ENCODE measurements at regions not wholly inside any gene's neighbourhood (a gene's known extent, or its start where the extent isn't known, plus 50 kb on each side); places are given as distances from the start of the nearest gene placed in this dataset.
"Not testable (repeated sequence)": the region's sequence is repeated elsewhere in the genome, so short reads cannot be mapped to it uniquely, and the experiment has no call there.

GRCh38 chr14:27559848-27560247, 962.0 kb upstream of the NOVA1 start:
- no peaks in the 10 kb centered on the region for H3K9me3 ChIP-seq (ENCODE audit: control insufficient read depth, insufficient read depth, low read length)
- no peak overlapping the region for H3K9ac ChIP-seq (ENCODE audit: low read depth, low read length)
- H3K36me3 ChIP-seq (ENCODE audit: control insufficient read depth, insufficient read depth, low read length): no peaks in the 10 kb centered on the region
- no peaks in the 10 kb centered on the region for H3K4me1 ChIP-seq (ENCODE audit: control insufficient read depth, insufficient read depth, low read length)
- no peak overlapping the region for H3K4me3 ChIP-seq (ENCODE audit: low read depth, low read length)
- no peaks in the 10 kb centered on the region for H3K27me3 ChIP-seq (ENCODE audit: control insufficient read depth, insufficient read depth, low read length)

DNA sequence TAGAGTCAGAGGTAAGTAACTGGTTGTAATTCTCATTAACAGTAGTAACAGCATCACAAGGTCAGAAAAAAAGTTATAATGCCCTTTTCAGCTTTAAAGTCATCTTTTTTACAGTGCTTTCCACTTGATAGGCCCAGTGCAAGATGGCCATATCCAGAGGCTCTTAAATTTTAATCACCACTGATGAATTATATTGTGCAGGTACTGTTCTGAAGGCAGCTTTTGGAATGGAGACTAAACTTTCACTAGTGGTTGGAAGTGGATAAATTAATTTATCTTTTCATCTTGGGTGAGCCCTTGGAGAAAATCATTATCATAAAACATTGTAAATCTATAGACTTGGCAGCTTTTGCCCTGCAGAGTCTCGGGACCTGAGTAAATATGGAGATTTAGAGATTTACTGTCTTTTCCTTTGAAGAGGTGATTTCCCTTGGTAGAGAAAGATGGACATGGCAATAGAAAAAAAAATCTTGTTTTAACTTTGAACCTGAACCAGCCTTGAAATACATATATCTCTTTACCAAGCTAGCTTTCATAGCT, 969.1 kb upstream of the NOVA1 start:
- H3K4me1 ChIP-seq (ENCODE audit: control insufficient read depth, insufficient read depth, low read length): no peaks in the 10 kb centered on the region
- no peaks in the 10 kb centered on the region for H3K9me3 ChIP-seq (ENCODE audit: control insufficient read depth, insufficient read depth, low read length)
- no peaks in the 10 kb centered on the region for H3K27me3 ChIP-seq (ENCODE audit: control insufficient read depth, insufficient read depth, low read length)
- no peak overlapping the region for H3K4me3 ChIP-seq (ENCODE audit: low read depth, low read length)
- H3K36me3 ChIP-seq (ENCODE audit: control insufficient read depth, insufficient read depth, low read length): no peaks in the 10 kb centered on the region
- H3K9ac ChIP-seq (ENCODE audit: low read depth, low read length): no peak overlapping the region

GRCh38 chr14:27573018-27573417, 975.2 kb upstream of the NOVA1 start:
- Histone ChIP-seq H3K27me3 (ENCODE audit: control insufficient read depth, insufficient read depth, low read length) (no peaks in the 10 kb centered on the region), H3K4me1 (ENCODE audit: control insufficient read depth, insufficient read depth, low read length) (no peaks in the 10 kb centered on the region), H3K9ac (ENCODE audit: low read depth, low read length) (no peak overlapping the region), H3K4me3 (ENCODE audit: low read depth, low read length) (no peak overlapping the region), H3K36me3 (ENCODE audit: control insufficient read depth, insufficient read depth, low read length) (no peaks in the 10 kb centered on the region), H3K9me3 (ENCODE audit: control insufficient read depth, insufficient read depth, low read length) (no peaks in the 10 kb centered on the region)

- Histone ChIP-seq H3K27me3 (ENCODE audit: control insufficient read depth, insufficient read depth, low read length) (no peaks in the 10 kb centered on the region), H3K4me3 (ENCODE audit: low read depth, low read length) (no peak overlapping the region), H3K4me1 (ENCODE audit: control insufficient read depth, insufficient read depth, low read length) (peaks cover 2% of the 10 kb centered on the region), H3K36me3 (ENCODE audit: control insufficient read depth, insufficient read depth, low read length) (no peaks in the 10 kb centered on the region), H3K9ac (ENCODE audit: low read depth, low read length) (no peak overlapping the region), H3K9me3 (ENCODE audit: control insufficient read depth, insufficient read depth, low read length) (no peaks in the 10 kb centered on the region)
Measured at GRCh38 chr14:27587103-27587502, 989.3 kb upstream of the NOVA1 start.

DNA sequence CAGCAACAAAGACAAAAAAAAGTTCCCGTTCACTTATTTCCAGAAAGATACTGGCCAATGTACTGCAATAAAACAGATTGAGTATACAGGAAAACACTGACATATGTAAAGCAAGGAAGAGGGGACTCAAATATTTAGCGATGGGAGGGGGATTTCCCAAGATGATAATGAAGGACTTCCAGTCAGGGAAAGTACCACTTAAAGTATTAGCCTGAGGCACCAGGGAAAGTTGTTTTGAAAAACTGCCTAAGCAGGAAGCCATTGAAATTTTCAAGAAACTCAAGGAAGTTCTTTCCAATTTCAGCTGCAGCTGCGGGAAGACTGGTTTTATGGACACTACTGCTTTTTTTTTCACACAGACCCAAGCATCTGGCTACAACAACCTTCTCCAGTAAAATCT, 1007.4 kb upstream of the NOVA1 start:
- Histone ChIP-seq H3K4me1 (ENCODE audit: control insufficient read depth, insufficient read depth, low read length) (peaks cover 13% of the 10 kb centered on the region), H3K9me3 (ENCODE audit: control insufficient read depth, insufficient read depth, low read length) (no peaks in the 10 kb centered on the region), H3K9ac (ENCODE audit: low read depth, low read length) (no peak overlapping the region), H3K4me3 (ENCODE audit: low read depth, low read length) (no peak overlapping the region), H3K27me3 (ENCODE audit: control insufficient read depth, insufficient read depth, low read length) (no peaks in the 10 kb centered on the region), H3K36me3 (ENCODE audit: control insufficient read depth, insufficient read depth, low read length) (no peaks in the 10 kb centered on the region)

- H3K4me1 ChIP-seq (ENCODE audit: control insufficient read depth, insufficient read depth, low read length): peaks cover 8% of the 10 kb centered on the region
- no peaks in the 10 kb centered on the region for H3K27me3 ChIP-seq (ENCODE audit: control insufficient read depth, insufficient read depth, low read length)
- no peaks in the 10 kb centered on the region for H3K36me3 ChIP-seq (ENCODE audit: control insufficient read depth, insufficient read depth, low read length)
- H3K9me3 ChIP-seq (ENCODE audit: control insufficient read depth, insufficient read depth, low read length): no peaks in the 10 kb centered on the region
- H3K4me3 ChIP-seq (ENCODE audit: low read depth, low read length): no peak overlapping the region
- no peak overlapping the region for H3K9ac ChIP-seq (ENCODE audit: low read depth, low read length)
Measured at GRCh38 chr14:27608377-27608776, 1010.5 kb upstream of the NOVA1 start.

GRCh38 chr14:27612121-27612520, 1014.3 kb upstream of the NOVA1 start:
- no peak overlapping the region for H3K4me3 ChIP-seq (ENCODE audit: low read depth, low read length)
- no peaks in the 10 kb centered on the region for H3K9me3 ChIP-seq (ENCODE audit: control insufficient read depth, insufficient read depth, low read length)
- no peak overlapping the region for H3K9ac ChIP-seq (ENCODE audit: low read depth, low read length)
- no peaks in the 10 kb centered on the region for H3K36me3 ChIP-seq (ENCODE audit: control insufficient read depth, insufficient read depth, low read length)
- no peaks in the 10 kb centered on the region for H3K27me3 ChIP-seq (ENCODE audit: control insufficient read depth, insufficient read depth, low read length)
- H3K4me1 ChIP-seq (ENCODE audit: control insufficient read depth, insufficient read depth, low read length): peaks cover 8% of the 10 kb centered on the region

GRCh38 chr14:27613102-27613501, 1015.3 kb upstream of the NOVA1 start:
- Histone ChIP-seq H3K9ac (ENCODE audit: low read depth, low read length) (no peak overlapping the region), H3K36me3 (ENCODE audit: control insufficient read depth, insufficient read depth, low read length) (no peaks in the 10 kb centered on the region), H3K27me3 (ENCODE audit: control insufficient read depth, insufficient read depth, low read length) (no peaks in the 10 kb centered on the region), H3K4me3 (ENCODE audit: low read depth, low read length) (no peak overlapping the region), H3K4me1 (ENCODE audit: control insufficient read depth, insufficient read depth, low read length) (peaks cover 8% of the 10 kb centered on the region), H3K9me3 (ENCODE audit: control insufficient read depth, insufficient read depth, low read length) (no peaks in the 10 kb centered on the region)

- H3K4me1 ChIP-seq (ENCODE audit: control insufficient read depth, insufficient read depth, low read length): no peaks in the 10 kb centered on the region
- H3K4me3 ChIP-seq (ENCODE audit: low read depth, low read length): no peak overlapping the region
- H3K36me3 ChIP-seq (ENCODE audit: control insufficient read depth, insufficient read depth, low read length): no peaks in the 10 kb centered on the region
- peaks cover 6% of the 10 kb centered on the region for H3K9me3 ChIP-seq (ENCODE audit: control insufficient read depth, insufficient read depth, low read length)
- no peak overlapping the region for H3K9ac ChIP-seq (ENCODE audit: low read depth, low read length)
- H3K27me3 ChIP-seq (ENCODE audit: control insufficient read depth, insufficient read depth, low read length): no peaks in the 10 kb centered on the region
Measured at GRCh38 chr14:27623782-27624181, 1025.9 kb upstream of the NOVA1 start.

GRCh38 chr14:27634056-27634970, 1036.5 kb upstream of the NOVA1 start:
- Histone ChIP-seq H3K9me3 (ENCODE audit: control insufficient read depth, insufficient read depth, low read length) (no peaks in the 10 kb centered on the region), H3K4me3 (ENCODE audit: low read depth, low read length) (no peak overlapping the region), H3K27me3 (ENCODE audit: control insufficient read depth, insufficient read depth, low read length) (no peaks in the 10 kb centered on the region), H3K4me1 (ENCODE audit: control insufficient read depth, insufficient read depth, low read length) (no peaks in the 10 kb centered on the region), H3K9ac (ENCODE audit: low read depth, low read length) (no peak overlapping the region), H3K36me3 (ENCODE audit: control insufficient read depth, insufficient read depth, low read length) (no peaks in the 10 kb centered on the region)

GRCh38 chr14:27640688-27641087, 1042.9 kb upstream of the NOVA1 start:
- H3K36me3 ChIP-seq (ENCODE audit: control insufficient read depth, insufficient read depth, low read length); H3K27me3 ChIP-seq (ENCODE audit: control insufficient read depth, insufficient read depth, low read length); H3K9ac ChIP-seq (ENCODE audit: low read depth, low read length); H3K4me1 ChIP-seq (ENCODE audit: control insufficient read depth, insufficient read depth, low read length); H3K9me3 ChIP-seq (ENCODE audit: control insufficient read depth, insufficient read depth, low read length); H3K4me3 ChIP-seq (ENCODE audit: low read depth, low read length): not testable (repeated sequence)

- H3K4me1 ChIP-seq (ENCODE audit: control insufficient read depth, insufficient read depth, low read length): no peaks in the 10 kb centered on the region
- no peaks in the 10 kb centered on the region for H3K36me3 ChIP-seq (ENCODE audit: control insufficient read depth, insufficient read depth, low read length)
- no peaks in the 10 kb centered on the region for H3K9me3 ChIP-seq (ENCODE audit: control insufficient read depth, insufficient read depth, low read length)
- no peaks in the 10 kb centered on the region for H3K27me3 ChIP-seq (ENCODE audit: control insufficient read depth, insufficient read depth, low read length)
- no peak overlapping the region for H3K4me3 ChIP-seq (ENCODE audit: low read depth, low read length)
- no peak overlapping the region for H3K9ac ChIP-seq (ENCODE audit: low read depth, low read length)
Measured at GRCh38 chr14:27642251-27642866, 1044.5 kb upstream of the NOVA1 start.
